H1 (cell line): ENCODE measurements at regions not wholly inside any gene's neighbourhood (a gene's known extent, or its start where the extent isn't known, plus 50 kb on each side); places are given as distances from the start of the nearest gene placed in this dataset.

Source experiments
- CTCF ChIA-PET: fragments of 300-600 bp; sonication (Branson Sonifier 250); formaldehyde crosslinking; loops from one replicate; lab custom pipeline; 2021; ENCODE audit not compliant: partially characterized antibody; lab: Charles Lee
- POLR2A ChIA-PET: fragments of 300-600 bp; sonication (Branson Sonifier 250); formaldehyde crosslinking; loops from one replicate; lab custom pipeline; 2021; ENCODE audit warnings: inconsistent platforms; ENCODE audit not compliant: partially characterized antibody; lab: Charles Lee
- DNase-seq, 2 experiments: peaks; one replicate each; pipeline versions ENCODE4 v3.0.0 to v3.0.0-alpha.2; 2010 to 2022; ENCODE audit warnings: low spot score in 2 of 2, low read depth in 1 of 2, mixed read lengths in 1 of 2
- FAIRE-seq: peaks from 2 replicates; lab custom pipeline; 2011; peaks lifted over from hg19 to GRCh38; lab: Jason Lieb, UNC
- H2AFZ ChIP-seq: 2 replicates; pipeline ENCODE4 v1.8.1; 2012; ENCODE audit warnings: low read length, inconsistent platforms
- H2AK5ac ChIP-seq: 2 replicates; pipeline ENCODE4 v1.6.1; 2013; ENCODE audit warnings: low read depth, low read length
- H2BK120ac ChIP-seq: replicated peaks from 2 replicates; pipeline ENCODE3; 2013; ENCODE audit warnings: low read depth, low read length, inconsistent platforms
- H2BK12ac ChIP-seq: 2 replicates; pipeline ENCODE4 v1.6.1; 2013; ENCODE audit warnings: low read depth, low read length
- H2BK15ac ChIP-seq: 2 replicates; pipeline ENCODE4 v1.6.1; 2013; ENCODE audit warnings: low read length
- H2BK20ac ChIP-seq: 2 replicates; pipeline ENCODE4 v1.6.1; 2013; ENCODE audit warnings: low read length
- H2BK5ac ChIP-seq: 2 replicates; pipeline ENCODE4 v1.6.1; 2013; ENCODE audit warnings: low read depth, low read length
- H3K14ac ChIP-seq: 2 replicates; pipeline ENCODE4 v1.6.1; 2013; ENCODE audit warnings: inconsistent platforms; ENCODE audit not compliant: insufficient read length
- H3K18ac ChIP-seq: 2 replicates; pipeline ENCODE4 v1.6.1; 2013; ENCODE audit warnings: low read length; ENCODE audit errors: extremely low read depth
- H3K23ac ChIP-seq: 2 replicates; pipeline ENCODE4 v1.6.1; 2013; ENCODE audit warnings: inconsistent platforms; ENCODE audit not compliant: insufficient read length
- H3K23me2 ChIP-seq: 2 replicates; pipeline ENCODE4 v1.6.1; 2013; ENCODE audit warnings: low read depth, low read length
- H3K27ac ChIP-seq: 2 replicates; pipeline ENCODE4 v1.6.1; 2011; ENCODE audit warnings: low read depth, low read length, inconsistent platforms
- H3K27me3 ChIP-seq, 4 experiments: replicated peaks in 1 of 4; 1 replicate in 1 of 4; 2 replicates in 3 of 4; pipeline versions ENCODE4 v1.6.1 to v1.8.1; 2011 to 2013; ENCODE audit warnings: low read length in 3 of 4, mild to moderate bottlenecking in 3 of 4, inconsistent platforms in 2 of 4, mixed read lengths in 2 of 4, moderate library complexity in 1 of 4; ENCODE audit not compliant: control insufficient read depth in 3 of 4, insufficient read depth in 3 of 4; ENCODE audit errors: extremely low read depth in 1 of 4
- H3K36me3 ChIP-seq, 4 experiments: 2 replicates each; pipeline versions ENCODE4 v1.6.1 to v1.8.1; 2011 to 2013; ENCODE audit warnings: mild to moderate bottlenecking in 4 of 4, low read length in 3 of 4, moderate library complexity in 2 of 4, control low read depth in 1 of 4, inconsistent platforms in 1 of 4; ENCODE audit not compliant: insufficient read depth in 4 of 4, control insufficient read depth in 2 of 4
- H3K4ac ChIP-seq: replicated peaks from 2 replicates; pipeline ENCODE3; 2013; ENCODE audit warnings: low read length, low read depth, mixed read lengths, inconsistent platforms; ENCODE audit not compliant: insufficient read length
- H3K4me1 ChIP-seq, 4 experiments: replicated peaks in 1 of 4; 1 replicate in 1 of 4; 2 replicates in 3 of 4; pipeline versions ENCODE4 v1.6.1 to v1.8.1; 2011 to 2013; ENCODE audit warnings: low read length in 3 of 4, inconsistent platforms in 2 of 4, mixed read lengths in 1 of 4; ENCODE audit not compliant: insufficient read depth in 4 of 4, control insufficient read depth in 3 of 4
- H3K4me2 ChIP-seq, 2 experiments: 2 replicates each; pipeline versions ENCODE4 v1.6.1 to v1.8.1; 2011 to 2013; ENCODE audit warnings: low read depth in 2 of 2, low read length in 2 of 2, control low read depth in 1 of 2, inconsistent platforms in 1 of 2, mild to moderate bottlenecking in 1 of 2; ENCODE audit not compliant: insufficient read depth in 1 of 2
- H3K4me3 ChIP-seq, 4 experiments: fragments of 200-600, 300-600 bp in 1 of 4; sonication (generic), shearing (Covaris generic), sonication (Bioruptor Twin) in 1 of 4; 2 replicates each; pipeline versions ENCODE4 v1.5.1 to v1.8.1; 2011 to 2016; ENCODE audit warnings: low read length in 4 of 4, low read depth in 3 of 4, control low read depth in 2 of 4, inconsistent platforms in 2 of 4, mild to moderate bottlenecking in 2 of 4, mixed read lengths in 1 of 4, moderate library complexity in 1 of 4; ENCODE audit not compliant: insufficient read depth in 2 of 4; ENCODE audit errors: extremely low read depth in 1 of 4
- H3K56ac ChIP-seq: replicated peaks from 2 replicates; pipeline ENCODE3; 2013; ENCODE audit warnings: low read depth, mild to moderate bottlenecking, mixed read lengths, low read length, inconsistent platforms; ENCODE audit not compliant: insufficient read length
- H3K79me1 ChIP-seq: 2 replicates; pipeline ENCODE4 v1.6.1; 2013; ENCODE audit warnings: low read depth, low read length, control low read depth
- H3K79me2 ChIP-seq, 2 experiments: 2 replicates each; pipeline versions ENCODE4 v1.6.1 to v1.8.1; 2012 to 2013; ENCODE audit warnings: low read length in 2 of 2, mild to moderate bottlenecking in 2 of 2, inconsistent platforms in 1 of 2; ENCODE audit not compliant: insufficient read depth in 2 of 2, control insufficient read depth in 1 of 2
- H3K9ac ChIP-seq, 4 experiments: replicated peaks in 1 of 4; 1 replicate in 1 of 4; 2 replicates in 3 of 4; pipeline versions ENCODE4 v1.6.1 to v1.8.1; 2011 to 2013; ENCODE audit warnings: low read depth in 3 of 4, low read length in 3 of 4, control low read depth in 2 of 4, mild to moderate bottlenecking in 2 of 4, moderate library complexity in 2 of 4, inconsistent platforms in 1 of 4; ENCODE audit errors: extremely low read depth in 1 of 4
- H3K9me3 ChIP-seq, 2 experiments: 2 replicates each; pipeline versions ENCODE4 v1.6.1 to v1.8.1; 2012 to 2013; ENCODE audit warnings: mild to moderate bottlenecking in 2 of 2, moderate library complexity in 2 of 2, control low read depth in 1 of 2, inconsistent platforms in 1 of 2, low read depth in 1 of 2, low read length in 1 of 2, mixed read lengths in 1 of 2; ENCODE audit not compliant: insufficient read depth in 2 of 2
- H4K20me1 ChIP-seq, 2 experiments: replicated peaks in 1 of 2; 2 replicates each; pipeline versions ENCODE3 to v1.8.1; 2011 to 2013; ENCODE audit warnings: inconsistent platforms in 2 of 2, low read length in 2 of 2, mild to moderate bottlenecking in 1 of 2; ENCODE audit not compliant: insufficient read depth in 2 of 2, control insufficient read depth in 1 of 2
- H4K5ac ChIP-seq: 2 replicates; pipeline ENCODE4 v1.6.1; 2013; ENCODE audit warnings: low read length, low read depth, mixed read lengths, inconsistent platforms; ENCODE audit not compliant: insufficient read length
- H4K8ac ChIP-seq: 2 replicates; pipeline ENCODE4 v1.8.0; 2013; ENCODE audit warnings: mild to moderate bottlenecking, moderate library complexity, low read length, inconsistent platforms; ENCODE audit not compliant: insufficient read depth; ENCODE audit errors: extremely low read depth
- H4K91ac ChIP-seq: replicated peaks from 2 replicates; pipeline ENCODE3; 2013; ENCODE audit warnings: low read length, mixed read lengths, inconsistent platforms; ENCODE audit not compliant: insufficient read length
- BCL11A ChIP-seq, 2 experiments: IDR thresholded peaks; one replicate each; pipeline ENCODE4 v1.6.1; 2011; ENCODE audit warnings: low read depth in 2 of 2, low read length in 2 of 2, mild to moderate bottlenecking in 2 of 2
- CBX5 ChIP-seq: fragments of 300-800, 300-1000 bp; sonication (generic); IDR thresholded peaks from 2 replicates; pipeline ENCODE4 v1.7.1; 2016; ENCODE audit warnings: antibody characterized with exemption, low read length, low read depth
- CEBPB ChIP-seq: IDR thresholded peaks from 2 replicates; pipeline ENCODE4 v1.6.1; 2012; ENCODE audit warnings: low read depth, low read length
- CHD2 ChIP-seq: IDR thresholded peaks from 2 replicates; pipeline ENCODE4 v1.6.1; 2012; ENCODE audit warnings: low read length, improper control_type of control experiment
- EGR1 ChIP-seq: IDR thresholded peaks from 2 replicates; pipeline ENCODE4 v1.6.1; 2011; ENCODE audit warnings: low read depth, low read length, borderline replicate concordance
- GABPA ChIP-seq: IDR thresholded peaks from 2 replicates; pipeline ENCODE4 v1.6.1; 2011; ENCODE audit warnings: mild to moderate bottlenecking, low read length, moderate library complexity, borderline replicate concordance; ENCODE audit not compliant: insufficient read depth
- KDM5A ChIP-seq: fragments of 200-600 bp; IDR thresholded peaks from 2 replicates; pipeline ENCODE4 v1.7.1; 2012; ENCODE audit warnings: mild to moderate bottlenecking, low read length, inconsistent platforms, mixed read lengths
- MAFK ChIP-seq: IDR thresholded peaks from 2 replicates; pipeline ENCODE4 v1.6.1; 2012; ENCODE audit warnings: low read depth, mild to moderate bottlenecking, improper control_type of control experiment, low read length
- POU5F1 ChIP-seq: IDR thresholded peaks from 2 replicates; pipeline ENCODE4 v1.6.1; 2011; ENCODE audit warnings: low read depth, mild to moderate bottlenecking, low read length, moderate library complexity
- RNF2 ChIP-seq: fragments of 200-900, 300-1000 bp; sonication (generic); IDR thresholded peaks from 2 replicates; pipeline ENCODE4 v1.7.1; 2016; ENCODE audit warnings: borderline replicate concordance, low read depth, mild to moderate bottlenecking, antibody characterized with exemption, low read length; ENCODE audit not compliant: poor library complexity, severe bottlenecking; ENCODE audit errors: missing control alignments
- SP1 ChIP-seq: IDR thresholded peaks from 2 replicates; pipeline ENCODE4 v1.6.1; 2011; ENCODE audit warnings: low read depth, low read length
- SP2 ChIP-seq: IDR thresholded peaks from 2 replicates; pipeline ENCODE4 v1.6.1; 2012; ENCODE audit warnings: mild to moderate bottlenecking, low read length, inconsistent platforms
- SUZ12 ChIP-seq: fragments of 200-600 bp; sonication (generic); IDR thresholded peaks from 2 replicates; pipeline ENCODE4 v1.6.1; 2012; ENCODE audit warnings: mild to moderate bottlenecking, inconsistent platforms, low read length, moderate library complexity, mixed read lengths
- TEAD4 ChIP-seq: IDR thresholded peaks from 2 replicates; pipeline ENCODE4 v1.6.1; 2012; ENCODE audit warnings: low read depth, low read length, inconsistent platforms, mixed read lengths
- WGBS, 2 experiments: shearing (Covaris generic) in 1 of 2; methylation state at CpG; one replicate each; pipeline versions ENCODE4 v1.1.6 to v1.1.7; 2013 to 2015; ENCODE audit warnings: low lambda C conversion rate in 2 of 2, mixed read lengths in 2 of 2, inconsistent platforms in 1 of 2, low coverage in 1 of 2, missing lambda C conversion rate in 1 of 2; ENCODE audit not compliant: insufficient replicate concordance in 2 of 2, insufficient coverage in 1 of 2, insufficient read length in 1 of 2; ENCODE audit errors: extremely low coverage in 1 of 2, missing lambda C conversion rate in 1 of 2; 5-methylcytosine and 5-hydroxymethylcytosine counted together
- TF ChIP-seq, protein P1 (sequence below): IDR thresholded peaks from 2 replicates; pipeline ENCODE4 v1.6.1; 2012; ENCODE audit warnings: inconsistent platforms

DNA sequence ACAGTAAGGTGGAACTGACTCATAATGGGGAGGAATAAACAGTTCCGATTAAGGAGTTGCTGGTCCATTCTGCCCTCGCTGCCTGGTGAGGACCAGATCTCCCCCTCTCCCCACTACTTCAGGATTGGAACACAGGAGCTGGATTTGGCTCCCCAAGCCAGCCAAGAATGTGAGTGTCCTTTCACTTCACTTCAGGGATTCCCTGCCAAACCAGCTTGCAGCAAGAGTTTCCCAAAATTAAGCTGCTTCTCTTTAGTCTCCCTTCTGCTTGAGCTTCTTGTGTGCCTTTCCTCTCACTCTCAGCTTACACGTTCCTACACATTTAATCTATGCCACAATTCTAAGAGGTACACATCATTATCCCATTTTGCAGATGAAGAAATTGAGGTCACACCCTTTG, 234.1 kb downstream of the BUD13 start:
- POLR2A ChIA-PET = no interaction called here
- Histone ChIP-seq H2BK15ac (no peak overlapping the region), H3K36me3 (no peaks in the 10 kb centered on the region), H3K18ac (no peak overlapping the region), H2AFZ (no peak overlapping the region), H2BK5ac (no peak overlapping the region), H3K4me2 (no peak overlapping the region), H3K9me3 (peaks cover 0 to 3% of the 10 kb centered on the region in 2 experiments; a peak in 1 of 4 replicates), H3K4ac (no peak overlapping the region), H4K5ac (no peak overlapping the region), H3K79me1 (no peaks in the 10 kb centered on the region), H3K23me2 (no peaks in the 10 kb centered on the region; the same call in 1 of the 2 replicates), H3K27ac (no peak overlapping the region), H3K27me3 (peaks cover 0 to 4% (median under 1%) of the 10 kb centered on the region in 4 experiments; a peak in 3 of 7 replicates), H3K4me1 (peaks cover 0 to 2% (median 0%) of the 10 kb centered on the region in 4 experiments; a peak in 3 of 7 replicates), H4K20me1 (no peaks in the 10 kb centered on the region), H3K4me3 (no peak overlapping the region), H2BK120ac (no peak overlapping the region), H2BK20ac (no peak overlapping the region), H3K56ac (no peak overlapping the region), H2AK5ac (no peak overlapping the region), H4K8ac (no peak overlapping the region), H3K79me2 (no peaks in the 10 kb centered on the region), H3K23ac (no peak overlapping the region), H2BK12ac (no peak overlapping the region), H4K91ac (no peak overlapping the region), H3K9ac (no peak overlapping the region), H3K14ac (no peak overlapping the region)
- CTCF ChIA-PET = interaction anchor here (0.8 to 5.0 kb wide), 7 partner anchors 11 to 272 kb away, joined by 3 to 39 read pairs (median 5); no protein-coding TSS in a partner anchor
- whole genome bisulfite sequencing, 2 experiments = 88% methylated on average over 3 of the region's 3 CpGs; no CpG with 5 or more reads in 1 of the 2 experiments
- DNase-seq (no peak), FAIRE-seq (no peak)
- TF ChIP-seq GABPA = no peak
- no peak for TF ChIP-seq TEAD4
- no peak for TF ChIP-seq POU5F1
- TF ChIP-seq SP1 = no peak
- TF ChIP-seq SUZ12 = no peak
- no peak for TF ChIP-seq SP2
- no peak for TF ChIP-seq RNF2
- no peak for TF ChIP-seq BCL11A (IDR thresholded peaks at IDR 0.05; ENCODE audit: low read depth in 2 of 2, low read length in 2 of 2)
- TF ChIP-seq, protein P1, sequence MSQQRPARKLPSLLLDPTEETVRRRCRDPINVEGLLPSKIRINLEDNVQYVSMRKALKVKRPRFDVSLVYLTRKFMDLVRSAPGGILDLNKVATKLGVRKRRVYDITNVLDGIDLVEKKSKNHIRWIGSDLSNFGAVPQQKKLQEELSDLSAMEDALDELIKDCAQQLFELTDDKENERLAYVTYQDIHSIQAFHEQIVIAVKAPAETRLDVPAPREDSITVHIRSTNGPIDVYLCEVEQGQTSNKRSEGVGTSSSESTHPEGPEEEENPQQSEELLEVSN = no peak
- TF ChIP-seq CHD2 = no peak
- no peak for TF ChIP-seq CBX5
- TF ChIP-seq CEBPB = no peak
- TF ChIP-seq KDM5A = no peak
- TF ChIP-seq EGR1 = no peak
- TF ChIP-seq MAFK = no peak
